ENCODE measurements at regions not wholly inside any gene's neighbourhood (a gene's known extent, or its start where the extent isn't known, plus 50 kb on each side); places are given as distances from the start of the nearest gene placed in this dataset.

DNA sequence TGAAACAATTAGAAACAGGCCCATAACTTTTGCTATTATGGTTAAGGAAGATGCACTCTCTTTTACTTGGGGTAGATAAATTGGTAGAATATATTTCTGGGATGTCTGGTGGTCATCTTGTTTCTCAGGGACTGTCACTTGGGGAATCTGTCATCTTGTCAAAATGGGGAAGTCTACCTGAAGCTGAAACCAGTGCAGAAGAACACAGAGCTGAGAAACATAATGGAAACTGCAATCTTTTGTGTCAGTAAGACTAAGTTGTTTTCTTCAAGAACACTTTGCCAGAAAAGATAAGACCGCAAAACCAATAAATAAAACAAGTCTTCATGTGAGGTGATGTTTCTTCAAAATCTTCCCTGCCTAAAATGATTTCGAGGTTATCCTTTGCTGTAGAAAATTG lies 92.0 kb downstream of the NAA11 start:
- TF ChIP-seq POLR2A (IDR thresholded peaks at IDR 0.05): no peak
- TF ChIP-seq, protein P1, sequence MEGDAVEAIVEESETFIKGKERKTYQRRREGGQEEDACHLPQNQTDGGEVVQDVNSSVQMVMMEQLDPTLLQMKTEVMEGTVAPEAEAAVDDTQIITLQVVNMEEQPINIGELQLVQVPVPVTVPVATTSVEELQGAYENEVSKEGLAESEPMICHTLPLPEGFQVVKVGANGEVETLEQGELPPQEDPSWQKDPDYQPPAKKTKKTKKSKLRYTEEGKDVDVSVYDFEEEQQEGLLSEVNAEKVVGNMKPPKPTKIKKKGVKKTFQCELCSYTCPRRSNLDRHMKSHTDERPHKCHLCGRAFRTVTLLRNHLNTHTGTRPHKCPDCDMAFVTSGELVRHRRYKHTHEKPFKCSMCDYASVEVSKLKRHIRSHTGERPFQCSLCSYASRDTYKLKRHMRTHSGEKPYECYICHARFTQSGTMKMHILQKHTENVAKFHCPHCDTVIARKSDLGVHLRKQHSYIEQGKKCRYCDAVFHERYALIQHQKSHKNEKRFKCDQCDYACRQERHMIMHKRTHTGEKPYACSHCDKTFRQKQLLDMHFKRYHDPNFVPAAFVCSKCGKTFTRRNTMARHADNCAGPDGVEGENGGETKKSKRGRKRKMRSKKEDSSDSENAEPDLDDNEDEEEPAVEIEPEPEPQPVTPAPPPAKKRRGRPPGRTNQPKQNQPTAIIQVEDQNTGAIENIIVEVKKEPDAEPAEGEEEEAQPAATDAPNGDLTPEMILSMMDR (IDR thresholded peaks at IDR 0.05): no peak
